ENCODE measurements at regions not wholly inside any gene's neighbourhood (a gene's known extent, or its start where the extent isn't known, plus 50 kb on each side); places are given as distances from the start of the nearest gene placed in this dataset.

- H2AFZ ChIP-seq (ENCODE audit: low read length), result no peak overlapping the region
- H3K4me1 ChIP-seq (ENCODE audit: insufficient read depth, low read length, poor library complexity, severe bottlenecking), result no peaks in the 10 kb centered on the region
- intact Hi-C loops (cut with micrococcal nuclease; ENCODE audit: unreplicated experiment), result no loop called here
- no TSS peak for BruUV-seq (replicated peaks)
- no peaks in the 10 kb centered on the region for H3K36me3 ChIP-seq (ENCODE audit: insufficient read depth, low read length)
- no peak overlapping the region for H3K4me2 ChIP-seq (ENCODE audit: low read length)
- no peaks in the 10 kb centered on the region for H3K9me3 ChIP-seq (ENCODE audit: low read length)
- H3K9me2 ChIP-seq (ENCODE audit: insufficient read depth, low read length), result no peaks in the 10 kb centered on the region
- TF ChIP-seq EZH2phosphoT487 (IDR thresholded peaks at IDR 0.05; ENCODE audit: borderline replicate concordance, low read depth, low read length) (no peak), CTCF (conservative IDR thresholded peaks at IDR 0.05; ENCODE audit: low read length) (no peak)
- H3K27ac ChIP-seq (ENCODE audit: low read depth, low read length, poor library complexity, severe bottlenecking), result no peak overlapping the region
- ChIA-PET CTCF (ENCODE audit: unreplicated experiment) (no interaction called here), POLR2A (no interaction called here)
- H3K4me3 ChIP-seq (ENCODE audit: low read depth, low read length, poor library complexity, severe bottlenecking), result no peak overlapping the region
- H4K20me1 ChIP-seq (ENCODE audit: insufficient read depth, low read length), result no peaks in the 10 kb centered on the region
- no peak for DNase-seq (ENCODE audit: low spot score)
- H3K79me2 ChIP-seq (ENCODE audit: insufficient read depth, low read depth, low read length), result no peaks in the 10 kb centered on the region
These were observed 370.2 kb downstream of the TBX15 start for GRCh38 chr1:118617916-118618315.

- Histone ChIP-seq H3K9me2 (ENCODE audit: insufficient read depth, low read length) (no peaks in the 10 kb centered on the region), H3K4me2 (ENCODE audit: low read length) (no peak overlapping the region), H3K27ac (ENCODE audit: low read depth, low read length, poor library complexity, severe bottlenecking) (no peak overlapping the region), H3K4me3 (ENCODE audit: low read depth, low read length, poor library complexity, severe bottlenecking) (no peak overlapping the region), H3K79me2 (ENCODE audit: insufficient read depth, low read depth, low read length) (no peaks in the 10 kb centered on the region), H4K20me1 (ENCODE audit: insufficient read depth, low read length) (no peaks in the 10 kb centered on the region), H3K9me3 (ENCODE audit: low read length) (no peaks in the 10 kb centered on the region), H2AFZ (ENCODE audit: low read length) (no peak overlapping the region), H3K4me1 (ENCODE audit: insufficient read depth, low read length, poor library complexity, severe bottlenecking) (no peaks in the 10 kb centered on the region), H3K36me3 (ENCODE audit: insufficient read depth, low read length) (no peaks in the 10 kb centered on the region)
- POLR2A ChIA-PET, result no interaction called here
- CTCF ChIA-PET (ENCODE audit: unreplicated experiment), result no interaction called here
- BruUV-seq (replicated peaks), result no TSS peak
- TF ChIP-seq EZH2phosphoT487 (IDR thresholded peaks at IDR 0.05; ENCODE audit: borderline replicate concordance, low read depth, low read length), result no peak
- no peak for TF ChIP-seq CTCF (conservative IDR thresholded peaks at IDR 0.05; ENCODE audit: low read length)
- intact Hi-C loops (cut with micrococcal nuclease; ENCODE audit: unreplicated experiment), result no loop called here
- DNase-seq (ENCODE audit: low spot score), result no peak
These were observed 373.1 kb downstream of the TBX15 start for GRCh38 chr1:118615066-118615465.

GRCh38 chr1:118589238-118589846 is 398.8 kb downstream of the TBX15 start:
- ChIA-PET POLR2A (interaction anchor here (1.2 kb wide), 1 partner anchor 20 kb away, joined by 3 read pairs; no protein-coding TSS in a partner anchor), CTCF (ENCODE audit: unreplicated experiment) (no interaction called here)
- no peaks in the 10 kb centered on the region for H3K36me3 ChIP-seq (ENCODE audit: insufficient read depth, low read length)
- no peak overlapping the region for H3K27ac ChIP-seq (ENCODE audit: low read depth, low read length, poor library complexity, severe bottlenecking)
- intact Hi-C loops (cut with micrococcal nuclease; ENCODE audit: unreplicated experiment), result no loop called here
- H2AFZ ChIP-seq (ENCODE audit: low read length), result no peak overlapping the region
- H3K9me2 ChIP-seq (ENCODE audit: insufficient read depth, low read length), result no peaks in the 10 kb centered on the region
- H3K79me2 ChIP-seq (ENCODE audit: insufficient read depth, low read depth, low read length), result no peaks in the 10 kb centered on the region
- DNase-seq (ENCODE audit: low spot score), result no peak
- no peaks in the 10 kb centered on the region for H3K4me1 ChIP-seq (ENCODE audit: insufficient read depth, low read length, poor library complexity, severe bottlenecking)
- no peak overlapping the region for H3K4me2 ChIP-seq (ENCODE audit: low read length)
- no peaks in the 10 kb centered on the region for H3K9me3 ChIP-seq (ENCODE audit: low read length)
- TF ChIP-seq EZH2phosphoT487 (IDR thresholded peaks at IDR 0.05; ENCODE audit: borderline replicate concordance, low read depth, low read length) (no peak), CTCF (conservative IDR thresholded peaks at IDR 0.05; ENCODE audit: low read length) (no peak)
- no peaks in the 10 kb centered on the region for H4K20me1 ChIP-seq (ENCODE audit: insufficient read depth, low read length)
- no TSS peak for BruUV-seq (replicated peaks)
- H3K4me3 ChIP-seq (ENCODE audit: low read depth, low read length, poor library complexity, severe bottlenecking), result no peak overlapping the region

Data from OCI-LY7 (cell line).